CD4-positive, alpha-beta memory T cell (primary cell): ENCODE measurements at regions not wholly inside any gene's neighbourhood (a gene's known extent, or its start where the extent isn't known, plus 50 kb on each side); places are given as distances from the start of the nearest gene placed in this dataset.

ENCODE experiments used
- CTCF ChIA-PET: fragments of 350-600 bp; sonication (Branson Sonifier 250); formaldehyde crosslinking; loops from one replicate; lab custom pipeline; 2021; ENCODE audit warnings: inconsistent platforms; ENCODE audit not compliant: partially characterized antibody; lab: Charles Lee
- POLR2A ChIA-PET: fragments of 350-600 bp; sonication (Branson Sonifier 250); formaldehyde crosslinking; loops from one replicate; lab custom pipeline; 2021; ENCODE audit not compliant: partially characterized antibody; lab: Charles Lee
- DNase-seq, 5 donors: peaks; one replicate each; pipeline versions ENCODE4 v3.0.0 to v3.0.0-alpha.2; 2020 to 2022; ENCODE audit warnings: mixed read lengths in 1 of 5
- H3K27ac ChIP-seq: one replicate; pipeline ENCODE4 v1.7.0; 2013; ENCODE audit warnings: low read depth, low read length
- H3K27me3 ChIP-seq: 2 replicates; pipeline ENCODE4 v1.7.0; 2013; ENCODE audit warnings: mild to moderate bottlenecking, low read length, moderate library complexity; ENCODE audit not compliant: insufficient read depth
- H3K36me3 ChIP-seq: 2 replicates; pipeline ENCODE4 v1.7.0; 2013; ENCODE audit warnings: mild to moderate bottlenecking, low read length, moderate library complexity; ENCODE audit not compliant: insufficient read depth
- H3K4me1 ChIP-seq: 2 replicates; pipeline ENCODE4 v1.7.0; 2013; ENCODE audit warnings: mild to moderate bottlenecking, low read length, moderate library complexity; ENCODE audit not compliant: insufficient read depth
- H3K4me3 ChIP-seq, 2 donors: one replicate each; pipeline ENCODE4 v1.7.0; 2013; ENCODE audit warnings: low read length in 2 of 2, mild to moderate bottlenecking in 1 of 2
- H3K9me3 ChIP-seq, 2 donors: one replicate each; pipeline ENCODE4 v1.7.0; 2013; ENCODE audit warnings: low read length in 2 of 2, control low read depth in 1 of 2; ENCODE audit not compliant: control insufficient read depth in 1 of 2
- H3K27ac Mint-ChIP-seq, 7 donors: one replicate each; pipeline ENCODE4 v1.8.0; 2020 to 2021; ENCODE audit warnings: mixed read lengths in 7 of 7, mild to moderate bottlenecking in 6 of 7, inconsistent platforms in 3 of 7, moderate library complexity in 3 of 7
- H3K27me3 Mint-ChIP-seq, 2 donors: one replicate each; pipeline ENCODE4 v1.8.0; 2020 to 2021; ENCODE audit warnings: mixed read lengths in 2 of 2
- H3K36me3 Mint-ChIP-seq, 2 donors: one replicate each; pipeline ENCODE4 v1.8.0; 2020 to 2021; ENCODE audit warnings: mixed read lengths in 2 of 2, inconsistent platforms in 1 of 2, mild to moderate bottlenecking in 1 of 2
- H3K4me1 Mint-ChIP-seq, 4 donors: one replicate each; pipeline ENCODE4 v1.8.0; 2020 to 2021; ENCODE audit warnings: mixed read lengths in 4 of 4, mild to moderate bottlenecking in 1 of 4
- H3K4me3 Mint-ChIP-seq, 8 donors: one replicate each; pipeline ENCODE4 v1.8.0; 2020 to 2021; ENCODE audit warnings: mixed read lengths in 8 of 8, mild to moderate bottlenecking in 7 of 8, moderate library complexity in 6 of 8, inconsistent platforms in 3 of 8
- H3K9me3 Mint-ChIP-seq, 8 donors: one replicate each; pipeline ENCODE4 v1.8.0; 2020 to 2021; ENCODE audit warnings: mixed read lengths in 8 of 8, mild to moderate bottlenecking in 5 of 8, inconsistent platforms in 3 of 8, moderate library complexity in 1 of 8
- intact Hi-C: fragments of 100-400 bp; cut with micrococcal nuclease; formaldehyde crosslinking; loops from one replicate; pipeline ENCODE4 v1.15.1; 2023

GRCh38 chr16:54780266-54780665 lies 150.4 kb upstream of the IRX5 start:
- CTCF ChIA-PET: no interaction called here
- H3K4me1 Mint-ChIP-seq: no peaks in the 10 kb centered on the region
- POLR2A ChIA-PET: no interaction called here

GRCh38 chr16:54779549-54779948 lies 151.1 kb upstream of the IRX5 start:
- H3K9me3 ChIP-seq: no peaks in the 10 kb centered on the region
- H3K27ac Mint-ChIP-seq: no peak overlapping the region
- no peaks in the 10 kb centered on the region for H3K36me3 ChIP-seq
- no peaks in the 10 kb centered on the region for H3K4me1 Mint-ChIP-seq
- peaks cover 0 to 8% (median 0%) of the 10 kb centered on the region in 8 donors for H3K9me3 Mint-ChIP-seq
- intact Hi-C loops: no loop called here
- H3K4me3 Mint-ChIP-seq: no peak overlapping the region
- H3K27me3 ChIP-seq: no peaks in the 10 kb centered on the region
- H3K27me3 Mint-ChIP-seq: peaks cover 3 to 6% of the 10 kb centered on the region in 2 donors
- no peaks in the 10 kb centered on the region for H3K4me1 ChIP-seq
- no peak overlapping the region for H3K4me3 ChIP-seq
- POLR2A ChIA-PET: no interaction called here
- no peaks in the 10 kb centered on the region for H3K36me3 Mint-ChIP-seq
- H3K27ac ChIP-seq: no peak overlapping the region
- CTCF ChIA-PET: no interaction called here
- no peak for DNase-seq

More at GRCh38 chr16:54780266-54780665, 150.4 kb upstream of the IRX5 start:
- no peak for DNase-seq
- Mint-ChIP-seq H3K27ac (no peak overlapping the region), H3K36me3 (no peaks in the 10 kb centered on the region), H3K27me3 (peaks cover 3 to 8% of the 10 kb centered on the region in 2 donors), H3K4me3 (no peak overlapping the region), H3K9me3 (peaks cover 0 to 8% (median 0%) of the 10 kb centered on the region in 8 donors)
- intact Hi-C loops: no loop called here
- Histone ChIP-seq H3K4me3 (no peak overlapping the region), H3K4me1 (no peaks in the 10 kb centered on the region), H3K9me3 (no peaks in the 10 kb centered on the region), H3K27me3 (no peaks in the 10 kb centered on the region), H3K27ac (no peak overlapping the region), H3K36me3 (no peaks in the 10 kb centered on the region)

GRCh38 chr16:54774768-54775167 lies 155.9 kb upstream of the IRX5 start:
- intact Hi-C loops: no loop called here
- Histone ChIP-seq H3K27me3 (no peaks in the 10 kb centered on the region), H3K4me1 (no peaks in the 10 kb centered on the region), H3K27ac (no peak overlapping the region), H3K36me3 (no peaks in the 10 kb centered on the region), H3K4me3 (no peak overlapping the region), H3K9me3 (no peaks in the 10 kb centered on the region)
- H3K4me1 Mint-ChIP-seq: no peaks in the 10 kb centered on the region
- ChIA-PET CTCF (no interaction called here), POLR2A (no interaction called here)
- peaks cover 0 to 4% of the 10 kb centered on the region in 2 donors for H3K27me3 Mint-ChIP-seq
- H3K27ac Mint-ChIP-seq: no peak overlapping the region
- no peak for DNase-seq
- H3K9me3 Mint-ChIP-seq: peaks cover 0 to 11% (median 3%) of the 10 kb centered on the region in 8 donors
- H3K4me3 Mint-ChIP-seq: no peak overlapping the region
- H3K36me3 Mint-ChIP-seq: no peaks in the 10 kb centered on the region

- Mint-ChIP-seq H3K27ac (no peak overlapping the region), H3K4me3 (no peak overlapping the region), H3K9me3 (peaks cover 0 to 12% (median 4%) of the 10 kb centered on the region in 8 donors), H3K36me3 (no peaks in the 10 kb centered on the region), H3K4me1 (no peaks in the 10 kb centered on the region), H3K27me3 (peaks cover 0 to 3% of the 10 kb centered on the region in 2 donors)
- POLR2A ChIA-PET: no interaction called here
- CTCF ChIA-PET: no interaction called here
- Histone ChIP-seq H3K4me3 (no peak overlapping the region), H3K27me3 (no peaks in the 10 kb centered on the region), H3K36me3 (no peaks in the 10 kb centered on the region), H3K27ac (no peak overlapping the region), H3K9me3 (no peaks in the 10 kb centered on the region), H3K4me1 (no peaks in the 10 kb centered on the region)
- intact Hi-C loops: no loop called here
- no peak for DNase-seq
Observed at GRCh38 chr16:54772400-54772799, 158.3 kb upstream of the IRX5 start.

- no peak overlapping the region for H3K4me3 Mint-ChIP-seq
- Histone ChIP-seq H3K9me3 (no peaks in the 10 kb centered on the region), H3K27ac (no peak overlapping the region), H3K4me3 (no peak overlapping the region), H3K4me1 (no peaks in the 10 kb centered on the region), H3K27me3 (no peaks in the 10 kb centered on the region), H3K36me3 (no peaks in the 10 kb centered on the region)
- intact Hi-C loops: no loop called here
- no peaks in the 10 kb centered on the region for H3K27me3 Mint-ChIP-seq
- no peak overlapping the region for H3K27ac Mint-ChIP-seq
- POLR2A ChIA-PET: no interaction called here
- no peak for DNase-seq
- no peaks in the 10 kb centered on the region for H3K4me1 Mint-ChIP-seq
- CTCF ChIA-PET: no interaction called here
- H3K36me3 Mint-ChIP-seq: no peaks in the 10 kb centered on the region
- peaks cover 0 to 9% (median 5%) of the 10 kb centered on the region in 8 donors for H3K9me3 Mint-ChIP-seq
Observed at GRCh38 chr16:54766355-54766754, 164.3 kb upstream of the IRX5 start.

- H3K27me3 Mint-ChIP-seq: no peaks in the 10 kb centered on the region
- H3K9me3 Mint-ChIP-seq: peaks cover 0 to 4% (median 0%) of the 10 kb centered on the region in 8 donors
- no peaks in the 10 kb centered on the region for H3K27me3 ChIP-seq
- ChIA-PET POLR2A (no interaction called here), CTCF (no interaction called here)
- H3K36me3 ChIP-seq: no peaks in the 10 kb centered on the region
- H3K9me3 ChIP-seq: no peaks in the 10 kb centered on the region
- no peaks in the 10 kb centered on the region for H3K4me1 ChIP-seq
- no peak overlapping the region for H3K4me3 Mint-ChIP-seq
- intact Hi-C loops: no loop called here
- DNase-seq: no peak
- H3K4me1 Mint-ChIP-seq: no peaks in the 10 kb centered on the region
- no peak overlapping the region for H3K27ac ChIP-seq
- H3K27ac Mint-ChIP-seq: no peak overlapping the region
- H3K36me3 Mint-ChIP-seq: no peaks in the 10 kb centered on the region
- no peak overlapping the region for H3K4me3 ChIP-seq
Observed at GRCh38 chr16:54750249-54750648, 180.4 kb upstream of the IRX5 start.

- no peak overlapping the region for H3K4me3 Mint-ChIP-seq
- intact Hi-C loops: no loop called here
- H3K27ac ChIP-seq: no peak overlapping the region
- H3K27me3 ChIP-seq: no peaks in the 10 kb centered on the region
- no peak overlapping the region for H3K27ac Mint-ChIP-seq
- ChIA-PET POLR2A (no interaction called here), CTCF (no interaction called here)
- no peak for DNase-seq
- no peaks in the 10 kb centered on the region for H3K4me1 Mint-ChIP-seq
- no peaks in the 10 kb centered on the region for H3K4me1 ChIP-seq
- H3K36me3 ChIP-seq: no peaks in the 10 kb centered on the region
- H3K27me3 Mint-ChIP-seq: peaks cover 0 to 1% of the 10 kb centered on the region in 2 donors
- no peaks in the 10 kb centered on the region for H3K36me3 Mint-ChIP-seq
- H3K4me3 ChIP-seq: no peak overlapping the region
- H3K9me3 Mint-ChIP-seq: peaks cover 0 to 7% (median 0%) of the 10 kb centered on the region in 8 donors
- H3K9me3 ChIP-seq: no peaks in the 10 kb centered on the region
Observed at GRCh38 chr16:54748611-54749190, 182.0 kb upstream of the IRX5 start.
